ENCODE measurements at regions not wholly inside any gene's neighbourhood (a gene's known extent, or its start where the extent isn't known, plus 50 kb on each side); places are given as distances from the start of the nearest gene placed in this dataset.

GRCh38 chr13:69288026-69288425 is 819.6 kb upstream of the ATXN8OS start:
- TF ChIP-seq EZH2 (IDR thresholded peaks at IDR 0.05; ENCODE audit: low read length, missing control alignments) = no peak
- no peak for TF ChIP-seq CTCF (conservative IDR thresholded peaks at IDR 0.05 in 1 of 2, IDR thresholded peaks at IDR 0.05 in 1 of 2; ENCODE audit: low read depth in 1 of 2, low read length in 2 of 2)

Measured in fibroblast of lung (primary cell).